ENCODE measurements at regions not wholly inside any gene's neighbourhood (a gene's known extent, or its start where the extent isn't known, plus 50 kb on each side); places are given as distances from the start of the nearest gene placed in this dataset.
"Not testable (repeated sequence)": the region's sequence is repeated elsewhere in the genome, so short reads cannot be mapped to it uniquely, and the experiment has no call there.

GRCh38 chr1:213767683-213768082 lies 220.1 kb upstream of the PROX1 start:
- intact Hi-C loops (cut with micrococcal nuclease): no loop called here

DNA sequence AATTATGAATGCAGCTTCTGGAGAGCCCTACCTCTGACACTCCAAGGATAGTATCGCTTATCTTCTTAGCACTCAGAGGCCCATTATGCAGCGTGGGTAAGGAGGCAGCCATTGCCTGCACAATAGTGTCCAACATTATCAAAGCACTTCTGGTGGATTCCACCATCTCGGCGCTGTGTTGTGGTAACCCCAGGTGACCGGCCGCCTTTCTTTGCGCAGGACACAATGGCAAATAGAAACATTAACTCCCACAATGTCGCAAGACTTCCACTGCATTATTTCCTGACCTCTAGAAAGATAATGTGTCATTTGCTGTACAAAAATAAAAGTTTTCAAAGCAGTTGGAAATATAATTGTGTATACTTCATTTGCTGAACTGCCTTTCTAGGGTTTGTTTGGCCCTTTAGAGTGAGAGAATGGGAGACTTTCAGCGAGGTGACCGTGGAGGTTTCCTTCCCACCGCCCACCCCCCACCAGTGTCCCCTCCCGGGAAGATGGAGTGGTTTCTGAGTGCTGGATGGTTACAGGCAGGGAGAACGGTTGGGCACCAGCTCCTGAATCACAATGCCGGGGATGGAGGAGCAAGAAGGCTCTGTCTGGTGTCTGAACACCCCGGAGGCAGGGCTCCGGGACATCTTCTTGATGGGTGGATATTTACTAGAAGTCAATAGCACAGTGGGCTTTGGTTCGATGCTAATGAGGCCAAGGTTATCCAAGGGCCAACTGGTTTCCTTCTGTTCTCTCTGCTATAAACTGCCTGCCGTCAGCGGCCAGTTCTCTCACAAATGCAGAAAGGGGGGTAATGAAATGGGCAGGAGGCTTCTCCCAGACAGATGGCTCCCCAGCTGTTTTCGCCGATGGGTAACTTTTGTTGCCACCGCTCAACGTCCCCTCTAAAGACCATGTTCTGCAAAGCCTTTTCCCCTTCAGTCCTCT lies 215.4 kb upstream of the PROX1 start:
- intact Hi-C loops (cut with micrococcal nuclease): no loop called here

- intact Hi-C loops (cut with micrococcal nuclease): no loop called here
Observed at GRCh38 chr1:213773975-213774374, 213.8 kb upstream of the PROX1 start.

DNA sequence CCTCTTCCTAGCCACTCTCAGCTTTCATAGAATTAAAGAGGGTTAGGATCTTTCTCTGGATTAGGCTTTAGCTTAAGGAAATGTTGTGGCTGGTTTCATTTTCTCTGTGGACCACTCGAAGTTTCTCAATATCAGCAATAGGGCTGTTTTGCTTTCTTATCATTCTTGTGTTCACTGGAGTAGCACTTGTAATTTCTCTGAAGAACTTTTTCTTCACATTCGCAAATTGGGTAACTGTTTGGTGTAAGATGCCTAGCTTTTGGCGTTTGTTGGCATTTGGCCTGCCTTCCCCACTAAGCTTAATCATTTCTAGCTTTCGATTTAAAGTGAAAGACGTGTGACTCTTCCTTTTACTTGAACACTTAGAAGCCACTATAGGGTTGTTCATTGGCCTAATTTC lies 210.8 kb upstream of the PROX1 start:
- intact Hi-C loops (cut with micrococcal nuclease): no loop called here

DNA sequence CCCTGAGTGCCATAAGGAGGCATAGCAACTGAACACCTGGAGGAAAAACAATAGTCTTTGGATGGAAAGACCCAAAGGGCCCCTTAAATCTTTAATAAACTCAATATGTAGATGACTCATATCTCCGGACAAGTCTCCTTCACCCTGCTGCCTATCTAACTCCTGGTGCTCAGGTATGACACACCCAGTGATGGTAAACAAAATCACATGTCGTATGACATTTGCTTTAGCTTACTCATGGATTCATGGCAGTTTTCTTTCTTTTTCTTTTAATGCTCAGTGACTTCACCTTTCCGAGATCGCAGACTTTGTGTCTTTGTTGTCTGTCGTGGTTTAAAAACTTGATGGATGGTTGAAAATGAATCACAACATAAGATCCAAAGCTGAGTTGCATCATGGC lies 208.5 kb upstream of the PROX1 start:
- intact Hi-C loops (cut with micrococcal nuclease): no loop called here

- intact Hi-C loops (cut with micrococcal nuclease): no loop called here
Observed at GRCh38 chr1:213782941-213783672, 204.7 kb upstream of the PROX1 start.

- intact Hi-C loops (cut with micrococcal nuclease): no loop called here
Observed at GRCh38 chr1:213783893-213784292, 203.9 kb upstream of the PROX1 start.

DNA sequence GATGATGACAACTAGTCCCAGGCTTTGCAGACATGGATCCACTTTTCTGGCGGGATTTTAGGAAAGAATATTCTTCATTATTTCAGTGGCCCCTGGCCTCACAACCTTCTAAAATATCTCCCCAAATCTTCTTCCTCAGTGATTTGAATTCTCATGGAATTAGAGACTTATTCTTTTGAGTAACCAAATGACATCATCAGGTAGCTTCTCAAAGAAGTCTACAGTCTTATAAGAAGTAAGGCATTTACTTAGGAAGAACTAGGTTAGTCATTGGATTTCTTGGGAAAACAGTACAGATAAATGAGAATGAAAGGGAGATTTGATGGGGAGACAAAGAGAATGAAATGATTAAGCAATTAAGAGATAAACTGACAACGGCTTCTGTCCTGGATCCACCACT lies 201.1 kb upstream of the PROX1 start:
- intact Hi-C loops (cut with micrococcal nuclease): no loop called here

DNA sequence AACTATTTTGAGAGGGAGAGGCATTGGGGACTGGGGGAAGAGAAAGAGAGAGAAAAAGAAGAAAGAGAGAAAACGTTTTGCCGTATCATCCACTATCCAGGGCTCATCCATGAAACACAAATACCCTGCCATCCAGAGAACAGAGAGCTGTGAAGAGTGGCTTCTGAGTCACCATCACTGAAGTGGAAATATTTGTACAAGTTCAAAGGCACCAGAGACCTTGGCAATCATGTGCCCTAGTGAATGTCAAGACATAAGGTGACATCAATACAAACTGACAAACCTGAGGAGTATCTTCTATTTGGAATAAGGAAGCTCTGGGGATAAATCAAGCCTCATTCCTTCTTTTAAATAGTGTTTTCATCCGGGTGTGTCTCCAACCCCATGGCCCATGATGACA lies 197.2 kb upstream of the PROX1 start:
- intact Hi-C loops (cut with micrococcal nuclease): no loop called here

DNA sequence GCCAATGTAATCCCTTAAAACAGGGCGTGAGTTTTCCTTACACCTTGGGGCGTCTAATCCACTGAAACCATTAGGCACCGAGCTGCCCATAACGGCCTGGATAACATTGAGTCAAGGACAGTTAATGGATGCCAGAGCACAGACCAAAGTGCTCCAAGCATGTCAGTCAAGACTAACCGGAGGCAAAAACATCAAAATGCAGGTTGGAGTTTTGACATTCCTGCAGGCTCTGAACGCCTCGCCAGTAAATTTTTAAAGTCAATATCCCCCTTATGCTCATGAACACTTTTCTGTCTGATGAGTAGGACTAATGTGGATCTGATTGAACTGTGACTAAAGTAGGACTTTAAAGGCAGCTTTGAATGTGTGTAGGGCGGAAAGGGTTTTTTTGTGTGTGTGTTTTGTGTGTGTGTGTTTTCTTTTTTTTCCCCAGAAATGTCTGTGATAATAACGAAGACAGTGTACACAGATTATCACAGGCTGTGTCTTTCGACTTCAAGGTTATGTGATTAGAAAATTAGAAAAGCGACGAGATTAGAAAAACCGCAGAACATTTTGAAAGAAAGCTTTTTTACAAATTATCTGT lies 194.2 kb upstream of the PROX1 start:
- intact Hi-C loops (cut with micrococcal nuclease): no loop called here

DNA sequence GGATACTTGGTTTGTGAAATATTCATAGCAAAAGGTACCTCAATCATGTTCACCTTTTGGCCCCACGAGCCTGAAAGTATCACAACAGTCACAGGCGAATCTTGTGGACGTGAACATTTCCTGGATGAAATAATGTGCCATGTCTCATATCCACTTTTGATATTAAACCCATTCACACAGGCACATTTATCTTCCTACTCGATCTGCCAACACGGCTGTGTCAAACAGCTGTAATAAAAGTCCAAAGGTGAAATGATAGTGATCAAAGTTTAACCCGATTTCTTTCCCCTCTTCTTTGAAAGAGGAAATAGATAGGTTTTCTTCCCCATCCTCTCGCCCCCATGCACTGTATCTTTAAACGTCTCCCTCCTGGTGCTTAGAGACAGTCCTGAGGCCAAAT lies 191.2 kb upstream of the PROX1 start:
- intact Hi-C loops (cut with micrococcal nuclease): no loop called here

DNA sequence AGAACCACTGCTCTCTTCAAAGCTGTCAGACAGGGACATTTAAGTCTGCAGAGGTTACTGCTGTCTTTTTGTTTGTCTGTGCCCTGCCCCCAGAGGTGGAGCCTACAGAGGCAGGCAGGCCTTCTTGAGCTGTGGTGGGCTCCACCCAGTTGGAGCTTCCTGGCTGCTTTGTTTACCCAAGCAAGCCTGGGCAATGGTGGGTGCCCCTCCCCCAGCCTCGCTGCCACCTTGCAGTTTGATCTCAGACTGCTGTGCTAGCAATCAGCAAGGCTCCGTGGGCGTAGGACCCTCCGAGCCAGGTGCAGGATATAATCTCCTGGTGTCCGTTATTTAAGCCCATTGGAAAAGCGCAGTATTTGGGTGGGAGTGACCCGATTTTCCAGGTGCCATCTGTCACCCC lies 179.5 kb upstream of the PROX1 start:
- intact Hi-C loops (cut with micrococcal nuclease): not testable (repeated sequence)

GRCh38 chr1:213817156-213817555 lies 170.6 kb upstream of the PROX1 start:
- intact Hi-C loops (cut with micrococcal nuclease): no loop called here

GRCh38 chr1:213820362-213821149 lies 167.2 kb upstream of the PROX1 start:
- intact Hi-C loops (cut with micrococcal nuclease): no loop called here

DNA sequence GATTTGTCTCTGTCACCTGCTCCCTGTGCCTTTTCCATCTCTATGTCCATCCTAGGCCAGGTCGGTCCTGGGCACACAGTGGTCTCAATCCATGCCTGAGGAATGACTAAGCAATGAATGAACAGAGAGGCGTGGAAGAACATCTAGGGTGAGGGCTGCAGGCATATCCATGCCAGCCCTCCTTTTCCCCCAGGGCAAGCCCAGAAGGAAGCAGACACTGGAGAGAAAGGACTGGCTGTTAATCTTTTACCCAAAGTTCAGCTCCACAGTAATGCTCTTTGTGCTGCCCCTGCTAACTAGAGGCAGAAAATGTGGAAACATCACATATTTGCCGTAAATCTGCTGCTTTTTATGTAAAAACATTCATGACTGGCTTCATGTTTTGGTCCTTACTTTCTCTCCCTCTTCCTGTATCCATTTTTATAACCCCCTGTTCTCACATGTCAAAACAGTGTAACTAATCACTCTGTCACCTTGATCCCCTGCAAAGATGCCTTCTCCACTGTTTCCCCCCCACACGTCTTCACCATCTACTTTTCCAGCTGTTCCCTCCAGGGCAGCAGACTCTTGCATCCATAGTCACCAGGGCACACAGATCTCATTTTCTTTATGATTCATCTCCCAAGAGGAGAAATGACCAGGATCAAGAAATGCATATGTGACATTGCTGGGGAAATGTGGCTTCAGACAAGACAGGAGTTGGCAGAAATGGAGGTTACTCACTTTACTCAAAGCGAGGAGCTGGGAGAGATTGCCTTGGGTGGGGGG lies 166.4 kb upstream of the PROX1 start:
- intact Hi-C loops (cut with micrococcal nuclease): no loop called here

DNA sequence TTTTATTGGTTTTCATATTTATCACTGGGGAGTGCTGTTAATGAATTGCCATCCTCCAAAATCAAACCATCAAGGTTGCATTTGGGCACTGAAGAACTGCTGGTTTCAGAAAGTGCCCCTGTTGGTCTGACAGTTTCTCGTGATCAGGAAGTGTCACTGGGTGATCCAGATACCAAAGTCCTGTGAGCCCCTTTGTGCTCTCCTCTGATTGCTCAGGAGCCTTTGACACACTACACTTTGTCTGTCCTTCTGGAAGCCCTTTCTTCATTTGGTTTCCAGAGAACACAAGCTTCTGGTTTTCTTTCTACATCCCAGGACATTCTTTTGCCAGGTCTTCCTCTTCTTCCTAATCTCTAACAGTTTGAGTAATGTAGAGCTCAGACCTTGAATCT lies 165.8 kb upstream of the PROX1 start:
- intact Hi-C loops (cut with micrococcal nuclease): no loop called here

GRCh38 chr1:213826891-213827290 lies 160.9 kb upstream of the PROX1 start:
- intact Hi-C loops (cut with micrococcal nuclease): no loop called here

DNA sequence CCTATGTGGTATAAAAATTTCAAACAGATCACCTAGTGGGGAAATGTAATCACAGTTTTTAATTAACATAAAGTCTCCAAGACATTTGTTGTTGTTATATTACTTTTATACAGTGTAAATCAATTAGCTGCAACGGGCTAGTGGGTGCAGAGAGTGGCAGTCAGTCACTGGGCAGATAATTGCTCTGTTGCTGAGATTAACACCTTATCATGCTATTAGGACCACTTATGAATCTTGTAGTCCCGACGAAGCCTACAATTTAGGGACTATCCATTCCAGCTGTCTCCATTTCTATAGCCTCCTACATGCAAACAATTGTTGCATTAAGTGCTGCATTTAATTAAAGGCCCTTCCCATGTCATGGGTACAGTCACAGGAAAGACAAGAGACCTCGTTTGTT lies 158.9 kb upstream of the PROX1 start:
- intact Hi-C loops (cut with micrococcal nuclease): no loop called here

DNA sequence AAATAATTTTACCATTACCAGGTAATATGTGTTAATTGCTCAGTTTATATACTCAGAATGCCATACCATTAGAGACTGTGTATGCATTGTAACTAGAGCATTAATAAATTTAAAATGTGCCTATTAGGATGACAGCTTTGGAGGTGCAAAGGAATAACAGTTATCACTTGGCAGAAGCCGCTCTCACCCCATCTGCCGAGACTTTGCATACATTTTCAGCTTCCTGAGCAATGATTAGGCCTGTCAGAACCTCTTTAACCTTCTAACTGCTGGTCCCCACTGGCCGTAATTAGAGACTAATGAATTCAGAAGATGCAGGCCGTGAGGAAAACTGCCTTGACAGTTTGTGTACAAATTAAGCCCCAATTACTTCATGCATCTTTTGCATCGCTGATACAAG lies 158.0 kb upstream of the PROX1 start:
- intact Hi-C loops (cut with micrococcal nuclease): no loop called here

DNA sequence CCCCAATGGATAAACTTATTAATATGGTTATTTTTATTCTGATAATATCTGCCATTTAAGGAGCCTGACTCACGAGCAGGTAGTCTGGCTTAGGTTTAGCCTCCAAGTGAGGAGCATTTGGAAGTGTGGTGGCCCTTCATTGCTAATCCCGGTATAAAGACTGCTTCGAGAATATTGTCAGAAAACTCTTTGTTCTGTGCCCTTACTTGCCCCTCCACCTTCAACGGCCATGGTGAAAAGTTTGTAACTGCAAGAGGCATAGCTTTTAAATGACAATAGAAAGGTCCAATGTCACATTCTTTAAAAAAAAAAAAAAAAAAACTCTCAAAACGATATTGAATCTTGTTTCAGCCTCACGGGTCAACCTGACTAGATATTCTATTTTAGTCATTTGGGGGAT lies 157.4 kb upstream of the PROX1 start:
- intact Hi-C loops (cut with micrococcal nuclease): no loop called here

DNA sequence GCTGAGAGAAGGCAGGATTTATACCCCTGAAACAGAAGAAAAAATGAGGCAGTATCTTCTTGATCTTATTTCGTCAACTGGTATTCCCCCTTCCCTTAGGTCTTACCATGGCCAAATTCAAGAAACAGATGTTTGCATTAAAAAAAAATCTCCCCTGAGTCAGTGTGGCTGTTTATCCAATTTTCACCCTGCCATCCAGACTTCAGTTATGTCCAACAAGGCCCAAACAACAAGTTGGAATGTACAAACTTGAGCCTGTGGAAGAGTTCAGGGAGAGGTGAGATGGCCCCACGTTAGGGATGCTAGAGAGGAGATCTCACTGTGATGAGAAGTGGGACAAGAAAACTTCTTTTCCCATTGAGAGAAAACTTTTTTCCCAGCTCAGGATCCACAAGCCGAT lies 147.2 kb upstream of the PROX1 start:
- intact Hi-C loops (cut with micrococcal nuclease): no loop called here

Measured in T-helper 1 cell treated with Interleukin-12 subunit alpha and Interleukin-12 subunit beta and Interleukin-4 antibody, amounts not matched to agents 30 ng/mL and 1 ng/mL, for 36 hours (primary cell).